ENCODE measurements at regions not wholly inside any gene's neighbourhood (a gene's known extent, or its start where the extent isn't known, plus 50 kb on each side); places are given as distances from the start of the nearest gene placed in this dataset.

DNA sequence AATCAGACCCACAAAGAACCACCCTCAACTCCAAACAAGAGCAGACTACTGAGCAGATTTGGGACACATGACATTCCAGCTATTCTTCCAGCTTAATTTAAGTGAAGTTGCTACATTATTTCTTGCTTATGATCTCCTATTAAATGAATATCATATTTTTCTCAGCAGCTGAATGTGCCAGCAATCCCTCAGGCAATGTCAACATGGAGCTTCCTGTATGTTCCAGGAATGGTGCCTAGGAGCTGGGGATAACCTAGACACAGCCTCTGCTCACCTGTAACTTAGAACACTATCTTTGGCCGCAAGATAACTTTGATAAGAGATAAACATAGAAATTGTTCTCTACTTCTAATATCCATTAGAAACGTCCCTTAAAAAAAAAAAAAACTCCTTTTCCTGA, 274.4 kb upstream of the RASGEF1B start:
- in situ Hi-C loops (cut with HindIII; ENCODE audit: low sequenced_read_pairs), result no loop called here
- H3K4me3 ChIP-seq (ENCODE audit: low read depth, low read length), result no peak overlapping the region
- DNase-seq (ENCODE audit: low read depth), result no peak
- TF ChIP-seq CTCF (IDR thresholded peaks at IDR 0.05; ENCODE audit: low read depth, low read length, missing control alignments), result no peak

DNA sequence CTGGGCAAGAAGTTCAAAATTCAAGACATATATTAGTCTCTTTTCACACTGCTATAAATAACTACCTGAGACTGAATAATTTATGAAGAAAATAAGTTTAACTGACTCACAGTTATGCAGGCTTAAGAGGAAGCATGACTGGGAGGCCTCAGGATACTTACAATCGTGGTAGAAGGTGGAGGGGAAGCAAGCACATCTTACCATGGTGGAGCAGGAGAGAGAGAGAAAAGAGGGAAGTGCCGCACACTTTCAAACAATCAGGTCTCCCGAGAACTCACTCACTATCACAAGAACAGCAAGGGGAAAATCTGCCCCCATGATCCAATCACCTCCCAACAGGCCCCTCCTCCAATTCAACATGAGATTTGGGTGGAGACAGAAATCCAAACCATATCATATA, 273.3 kb upstream of the RASGEF1B start:
- in situ Hi-C loops (cut with HindIII; ENCODE audit: low sequenced_read_pairs), result no loop called here
- TF ChIP-seq CTCF (IDR thresholded peaks at IDR 0.05; ENCODE audit: low read depth, low read length, missing control alignments), result no peak
- no peak for DNase-seq (ENCODE audit: low read depth)
- H3K4me3 ChIP-seq (ENCODE audit: low read depth, low read length), result no peak overlapping the region

DNA sequence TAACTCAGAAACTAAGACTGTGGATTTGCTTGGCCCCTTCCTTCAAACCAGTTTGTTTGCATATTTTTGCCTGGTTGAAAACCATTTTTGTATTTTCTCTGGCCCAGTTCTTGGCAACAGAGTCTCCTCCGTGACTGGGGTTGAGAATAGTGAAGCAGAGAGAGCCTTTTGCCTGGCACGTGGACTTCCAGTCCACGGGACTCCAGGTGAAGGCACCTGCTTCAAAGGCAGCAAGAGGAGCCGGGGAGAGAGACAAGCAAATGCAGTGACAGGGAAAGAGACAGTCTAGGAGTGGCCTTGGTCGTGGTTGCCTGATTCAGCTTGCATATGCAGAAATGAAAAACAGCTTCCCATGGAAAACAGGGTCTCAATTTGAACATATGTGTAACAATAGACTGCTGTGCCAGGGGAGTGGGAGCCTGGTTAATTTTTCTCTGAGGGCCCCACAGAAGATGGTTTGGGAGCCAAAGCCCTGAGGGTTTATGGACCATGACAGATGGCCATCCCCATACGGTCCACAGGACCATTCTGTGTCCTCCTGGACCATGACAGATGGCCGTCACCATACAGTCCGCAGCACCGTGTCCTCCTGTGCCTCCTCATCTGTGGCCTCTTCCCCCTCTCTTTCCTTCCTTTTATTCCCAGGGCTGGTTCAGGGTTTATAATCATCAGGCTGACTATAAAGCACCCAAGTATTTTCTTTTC, 272.2 kb upstream of the RASGEF1B start:
- TF ChIP-seq CTCF (IDR thresholded peaks at IDR 0.05; ENCODE audit: low read depth, low read length, missing control alignments), result no peak
- in situ Hi-C loops (cut with HindIII; ENCODE audit: low sequenced_read_pairs), result no loop called here
- no peak overlapping the region for H3K4me3 ChIP-seq (ENCODE audit: low read depth, low read length)
- DNase-seq (ENCODE audit: low read depth), result no peak

- in situ Hi-C loops (cut with HindIII; ENCODE audit: low sequenced_read_pairs), result no loop called here
- no peak overlapping the region for H3K4me3 ChIP-seq (ENCODE audit: low read depth, low read length)
- no peak for DNase-seq (ENCODE audit: low read depth)
- no peak for TF ChIP-seq CTCF (IDR thresholded peaks at IDR 0.05; ENCODE audit: low read depth, low read length, missing control alignments)
Measured at GRCh38 chr4:81740487-81740886, 268.8 kb upstream of the RASGEF1B start.

DNA sequence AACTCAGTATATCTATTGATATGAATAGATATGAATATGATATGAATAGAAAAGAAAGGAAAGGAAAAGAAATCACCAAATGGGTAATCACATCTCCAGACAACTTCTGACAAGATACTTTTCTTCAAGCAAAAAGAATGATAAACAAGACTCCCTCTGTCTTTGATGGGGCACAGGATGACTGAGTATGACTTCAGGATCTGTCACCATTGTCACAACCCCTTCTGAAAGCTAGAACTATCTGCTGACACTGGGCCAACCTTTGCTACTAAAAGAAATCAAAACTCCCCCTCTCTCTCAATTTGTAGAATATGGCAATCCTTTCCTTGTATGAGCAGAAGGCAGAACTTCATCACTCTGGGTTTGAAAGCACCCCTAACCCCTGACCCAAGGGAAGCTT, 267.2 kb upstream of the RASGEF1B start:
- no peak overlapping the region for H3K4me3 ChIP-seq (ENCODE audit: low read depth, low read length)
- in situ Hi-C loops (cut with HindIII; ENCODE audit: low sequenced_read_pairs), result no loop called here
- DNase-seq (ENCODE audit: low read depth), result no peak
- no peak for TF ChIP-seq CTCF (IDR thresholded peaks at IDR 0.05; ENCODE audit: low read depth, low read length, missing control alignments)

DNA sequence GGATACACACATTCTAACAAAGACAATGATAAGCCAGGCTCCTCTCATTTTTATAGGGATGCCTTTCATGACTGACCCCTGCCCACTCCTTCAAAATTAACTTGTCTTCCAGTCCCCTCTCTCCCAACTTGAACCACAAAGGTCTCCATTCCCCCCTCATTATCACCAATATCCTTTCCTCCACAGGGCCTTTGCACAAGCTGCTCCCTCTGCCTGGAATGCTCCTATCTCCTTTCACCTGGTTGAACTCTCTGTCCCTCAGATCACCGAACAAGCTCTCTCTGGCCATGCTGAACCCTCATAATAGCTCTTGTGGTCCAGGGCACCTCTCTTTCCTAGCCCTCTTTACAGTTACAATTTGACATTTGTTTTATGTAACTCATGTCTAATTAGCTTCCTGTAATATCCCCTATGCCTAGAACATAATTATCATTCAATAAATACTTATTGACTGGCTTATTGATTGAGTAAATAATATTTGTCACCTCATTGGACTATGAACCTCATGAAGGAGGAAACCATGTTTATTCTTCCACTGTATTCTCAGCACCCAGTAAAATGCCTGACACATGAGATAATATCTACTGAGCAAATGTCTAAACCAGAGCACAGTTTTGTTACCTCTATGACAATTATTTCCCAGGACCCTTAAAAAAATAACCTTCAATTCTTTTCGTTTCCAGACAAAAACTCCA, 266.3 kb upstream of the RASGEF1B start:
- no peak overlapping the region for H3K4me3 ChIP-seq (ENCODE audit: low read depth, low read length)
- in situ Hi-C loops (cut with HindIII; ENCODE audit: low sequenced_read_pairs), result no loop called here
- TF ChIP-seq CTCF (IDR thresholded peaks at IDR 0.05; ENCODE audit: low read depth, low read length, missing control alignments), result no peak
- no peak for DNase-seq (ENCODE audit: low read depth)
